ENCODE measurements at regions not wholly inside any gene's neighbourhood (a gene's known extent, or its start where the extent isn't known, plus 50 kb on each side); places are given as distances from the start of the nearest gene placed in this dataset.

DNA sequence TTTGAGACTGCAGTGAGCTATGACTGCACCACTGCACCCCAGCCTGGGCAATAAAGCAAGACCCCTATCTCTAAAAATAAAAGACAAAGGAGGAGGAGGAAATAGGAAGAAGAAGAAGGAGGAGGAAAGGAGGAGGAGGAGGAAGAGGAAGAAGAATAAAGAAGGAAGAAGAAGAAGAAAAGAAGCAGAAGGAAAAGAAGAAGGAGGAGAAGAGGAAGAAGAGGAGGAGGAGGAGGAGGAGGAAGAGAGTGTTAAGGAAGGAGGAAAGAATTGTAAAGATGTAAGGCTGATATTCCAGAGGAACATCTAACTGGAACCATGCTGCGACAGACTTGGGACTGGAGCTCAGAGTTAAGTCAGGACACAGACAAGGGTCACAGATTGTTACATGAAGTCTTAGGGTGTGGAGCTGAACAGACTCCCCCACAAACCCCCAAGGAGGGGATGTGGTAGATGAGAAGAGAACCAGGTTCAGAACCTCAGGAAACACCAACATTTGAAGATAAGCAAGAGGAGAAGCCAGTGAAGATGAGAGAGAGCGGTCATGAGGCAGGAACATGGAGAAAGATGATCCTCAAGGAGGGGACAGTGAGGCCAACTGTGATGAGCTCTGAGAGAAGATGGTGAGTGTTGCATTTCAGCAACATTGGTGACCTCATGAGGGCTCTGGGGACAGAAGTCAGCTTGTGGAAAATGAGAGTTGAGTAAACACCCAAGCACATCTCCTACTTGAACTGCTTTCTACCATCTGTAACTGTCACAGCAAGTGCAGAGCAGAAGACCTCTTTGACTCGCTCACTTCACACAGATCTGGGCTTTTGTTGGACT lies 118.2 kb downstream of the CD164 start:
- TF ChIP-seq POLR2AphosphoS5 (IDR thresholded peaks at IDR 0.05), result no peak
- TF ChIP-seq, protein P1, sequence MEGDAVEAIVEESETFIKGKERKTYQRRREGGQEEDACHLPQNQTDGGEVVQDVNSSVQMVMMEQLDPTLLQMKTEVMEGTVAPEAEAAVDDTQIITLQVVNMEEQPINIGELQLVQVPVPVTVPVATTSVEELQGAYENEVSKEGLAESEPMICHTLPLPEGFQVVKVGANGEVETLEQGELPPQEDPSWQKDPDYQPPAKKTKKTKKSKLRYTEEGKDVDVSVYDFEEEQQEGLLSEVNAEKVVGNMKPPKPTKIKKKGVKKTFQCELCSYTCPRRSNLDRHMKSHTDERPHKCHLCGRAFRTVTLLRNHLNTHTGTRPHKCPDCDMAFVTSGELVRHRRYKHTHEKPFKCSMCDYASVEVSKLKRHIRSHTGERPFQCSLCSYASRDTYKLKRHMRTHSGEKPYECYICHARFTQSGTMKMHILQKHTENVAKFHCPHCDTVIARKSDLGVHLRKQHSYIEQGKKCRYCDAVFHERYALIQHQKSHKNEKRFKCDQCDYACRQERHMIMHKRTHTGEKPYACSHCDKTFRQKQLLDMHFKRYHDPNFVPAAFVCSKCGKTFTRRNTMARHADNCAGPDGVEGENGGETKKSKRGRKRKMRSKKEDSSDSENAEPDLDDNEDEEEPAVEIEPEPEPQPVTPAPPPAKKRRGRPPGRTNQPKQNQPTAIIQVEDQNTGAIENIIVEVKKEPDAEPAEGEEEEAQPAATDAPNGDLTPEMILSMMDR (IDR thresholded peaks at IDR 0.05), result no peak
